Thyroid gland (tissue), 4 donors: ENCODE measurements at regions not wholly inside any gene's neighbourhood (a gene's known extent, or its start where the extent isn't known, plus 50 kb on each side); places are given as distances from the start of the nearest gene placed in this dataset.

Experiments
- POLR2A ChIP-seq, 2 donors: fragments of 450-650 bp; IDR thresholded peaks; one replicate each; pipeline ENCODE4 v1.6.1; 2017; ENCODE audit warnings: antibody characterized with exemption in 2 of 2, mild to moderate bottlenecking in 2 of 2, moderate library complexity in 1 of 2
- TF ChIP-seq, protein P1 (sequence below), 6 experiments: fragments of 200-600 bp in 3 of 6; fragments of 450-650 bp in 3 of 6; sonication (generic) in 3 of 6; IDR thresholded peaks; one replicate each; pipeline ENCODE4 v1.5.1; 2016 to 2019; ENCODE audit warnings: antibody characterized with exemption in 6 of 6, mild to moderate bottlenecking in 2 of 6, inconsistent platforms in 1 of 6, moderate library complexity in 1 of 6

DNA sequence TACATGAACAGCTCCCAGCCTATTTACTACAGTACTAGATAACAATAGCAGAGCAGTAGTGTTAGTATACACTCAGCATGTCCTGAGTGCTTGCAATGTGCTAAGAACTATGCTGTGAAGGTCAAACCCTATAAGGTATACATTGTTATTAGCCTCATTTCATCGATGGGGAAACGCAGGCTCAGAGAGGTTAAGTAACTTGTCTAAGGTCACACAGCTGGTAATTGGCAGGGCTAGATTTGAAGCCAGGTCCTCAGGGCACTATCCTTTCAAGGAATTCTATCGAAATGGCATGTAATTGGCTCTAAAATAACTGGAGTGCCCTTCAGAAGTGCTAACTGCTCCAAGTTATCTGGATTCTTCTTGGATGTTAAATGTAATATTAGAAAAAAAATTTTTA is 295.6 kb downstream of the ZNF536 start:
- no peak for TF ChIP-seq POLR2A (IDR thresholded peaks at IDR 0.05)
- TF ChIP-seq, protein P1, sequence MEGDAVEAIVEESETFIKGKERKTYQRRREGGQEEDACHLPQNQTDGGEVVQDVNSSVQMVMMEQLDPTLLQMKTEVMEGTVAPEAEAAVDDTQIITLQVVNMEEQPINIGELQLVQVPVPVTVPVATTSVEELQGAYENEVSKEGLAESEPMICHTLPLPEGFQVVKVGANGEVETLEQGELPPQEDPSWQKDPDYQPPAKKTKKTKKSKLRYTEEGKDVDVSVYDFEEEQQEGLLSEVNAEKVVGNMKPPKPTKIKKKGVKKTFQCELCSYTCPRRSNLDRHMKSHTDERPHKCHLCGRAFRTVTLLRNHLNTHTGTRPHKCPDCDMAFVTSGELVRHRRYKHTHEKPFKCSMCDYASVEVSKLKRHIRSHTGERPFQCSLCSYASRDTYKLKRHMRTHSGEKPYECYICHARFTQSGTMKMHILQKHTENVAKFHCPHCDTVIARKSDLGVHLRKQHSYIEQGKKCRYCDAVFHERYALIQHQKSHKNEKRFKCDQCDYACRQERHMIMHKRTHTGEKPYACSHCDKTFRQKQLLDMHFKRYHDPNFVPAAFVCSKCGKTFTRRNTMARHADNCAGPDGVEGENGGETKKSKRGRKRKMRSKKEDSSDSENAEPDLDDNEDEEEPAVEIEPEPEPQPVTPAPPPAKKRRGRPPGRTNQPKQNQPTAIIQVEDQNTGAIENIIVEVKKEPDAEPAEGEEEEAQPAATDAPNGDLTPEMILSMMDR (IDR thresholded peaks at IDR 0.05): no peak
